Liver (tissue), 8 donors: ENCODE measurements at regions not wholly inside any gene's neighbourhood (a gene's known extent, or its start where the extent isn't known, plus 50 kb on each side); places are given as distances from the start of the nearest gene placed in this dataset.

ENCODE experiments used
- DNase-seq: peaks from one replicate; pipeline ENCODE4 v3.0.0-alpha.2; 2017; ENCODE audit warnings: low spot score
- H3K27ac ChIP-seq, 2 donors: one replicate each; pipeline ENCODE4 v1.7.0; 2013; ENCODE audit warnings: inconsistent platforms in 2 of 2, low read length in 2 of 2, control low read depth in 1 of 2, low read depth in 1 of 2, mild to moderate bottlenecking in 1 of 2
- H3K27me3 ChIP-seq, 4 donors: one replicate each; pipeline versions ENCODE4 v1.6.1 to v1.7.0; 2013; ENCODE audit warnings: low read length in 3 of 4, inconsistent platforms in 1 of 4, mild to moderate bottlenecking in 1 of 4, moderate library complexity in 1 of 4; ENCODE audit not compliant: control insufficient read depth in 4 of 4, insufficient read depth in 4 of 4
- H3K36me3 ChIP-seq, 4 donors: one replicate each; pipeline versions ENCODE4 v1.6.1 to v1.7.0; 2013; ENCODE audit warnings: low read length in 3 of 4, mild to moderate bottlenecking in 3 of 4, low read depth in 1 of 4, moderate library complexity in 1 of 4; ENCODE audit not compliant: control insufficient read depth in 4 of 4, insufficient read depth in 3 of 4
- H3K4me1 ChIP-seq, 4 donors: one replicate each; pipeline versions ENCODE4 v1.6.1 to v1.7.0; 2013; ENCODE audit warnings: low read length in 3 of 4, mild to moderate bottlenecking in 3 of 4, moderate library complexity in 1 of 4; ENCODE audit not compliant: control insufficient read depth in 4 of 4, insufficient read depth in 4 of 4
- H3K4me3 ChIP-seq, 3 donors: one replicate each; pipeline versions ENCODE4 v1.6.1 to v1.7.0; 2013; ENCODE audit warnings: low read length in 3 of 3, control low read depth in 1 of 3, low read depth in 1 of 3, mild to moderate bottlenecking in 1 of 3
- H3K9ac ChIP-seq, 2 donors: one replicate each; pipeline ENCODE4 v1.7.0; 2013; ENCODE audit warnings: low read length in 2 of 2, mild to moderate bottlenecking in 2 of 2, moderate library complexity in 2 of 2, control low read depth in 1 of 2, low read depth in 1 of 2
- H3K9me3 ChIP-seq, 4 donors: one replicate each; pipeline versions ENCODE4 v1.6.1 to v1.7.0; 2013; ENCODE audit warnings: low read length in 3 of 4; ENCODE audit not compliant: control insufficient read depth in 4 of 4
- CTCF ChIP-seq: fragments of 150-350 bp; IDR thresholded peaks from 2 replicates; pipeline ENCODE4 v1.5.1; 2017; ENCODE audit warnings: improper control_type of control experiment, low read depth, low read length; ENCODE audit not compliant: missing input control
- EGR1 ChIP-seq, 2 donors: IDR thresholded peaks; 2 replicates each; pipeline ENCODE4 v1.6.1; 2016 to 2018; ENCODE audit warnings: antibody characterized with exemption in 2 of 2, low read depth in 2 of 2
- FOXA1 ChIP-seq: IDR thresholded peaks from 2 replicates; pipeline ENCODE4 v1.6.1; 2016; ENCODE audit warnings: antibody characterized with exemption
- FOXA2 ChIP-seq: IDR thresholded peaks from 2 replicates; pipeline ENCODE4 v1.6.1; 2016; ENCODE audit warnings: antibody characterized with exemption
- GABPA ChIP-seq, 2 donors: IDR thresholded peaks in 1 of 2; conservative IDR thresholded peaks in 1 of 2; 2 replicates each; pipeline ENCODE4 v1.6.1; 2016; ENCODE audit warnings: antibody characterized with exemption in 2 of 2, mild to moderate bottlenecking in 1 of 2, moderate library complexity in 1 of 2
- HNF4A ChIP-seq, 2 donors: conservative IDR thresholded peaks; 2 replicates each; pipeline ENCODE4 v1.6.1; 2016; ENCODE audit warnings: antibody characterized with exemption in 2 of 2, mild to moderate bottlenecking in 2 of 2
- HNF4G ChIP-seq: IDR thresholded peaks from 2 replicates; pipeline ENCODE4 v1.6.1; 2016; ENCODE audit warnings: antibody characterized with exemption
- JUND ChIP-seq, 2 donors: IDR thresholded peaks; 2 replicates each; pipeline ENCODE4 v1.6.1; 2016; ENCODE audit warnings: antibody characterized with exemption in 2 of 2
- MAX ChIP-seq: IDR thresholded peaks from 2 replicates; pipeline ENCODE4 v1.6.1; 2016; ENCODE audit warnings: antibody characterized with exemption
- NR2F2 ChIP-seq: IDR thresholded peaks from 2 replicates; pipeline ENCODE4 v1.6.1; 2016; ENCODE audit warnings: antibody characterized with exemption
- RAD21 ChIP-seq, 2 donors: IDR thresholded peaks; 2 replicates each; pipeline ENCODE4 v1.6.1; 2016; ENCODE audit warnings: antibody characterized with exemption in 2 of 2, mild to moderate bottlenecking in 2 of 2
- REST ChIP-seq: IDR thresholded peaks from 2 replicates; pipeline ENCODE4 v1.6.1; 2016; ENCODE audit warnings: antibody characterized with exemption, mild to moderate bottlenecking
- SP1 ChIP-seq: IDR thresholded peaks from 2 replicates; pipeline ENCODE4 v1.6.1; 2018; ENCODE audit warnings: antibody characterized with exemption, mild to moderate bottlenecking
- TAF1 ChIP-seq: conservative IDR thresholded peaks from 2 replicates; pipeline ENCODE4 v1.6.1; 2016; ENCODE audit warnings: antibody characterized with exemption, mild to moderate bottlenecking
- YY1 ChIP-seq: IDR thresholded peaks from 2 replicates; pipeline ENCODE4 v1.6.1; 2016; ENCODE audit warnings: antibody characterized with exemption, mild to moderate bottlenecking
- ZBTB33 ChIP-seq: IDR thresholded peaks from 2 replicates; pipeline ENCODE4 v1.6.1; 2016; ENCODE audit warnings: antibody characterized with exemption
- WGBS: extraction: QIAGEN DNeasy Blood & Tissue Kit; methylation state at CpG from one replicate; pipeline ENCODE4 v1.1.7; 2013; 5-methylcytosine and 5-hydroxymethylcytosine counted together
- donor health status: healthy.
- donor health status: healthy.
- donor health status: healthy.
- donor health status: healthy.
- donor health status: healthy.

GRCh38 chr14:97029800-97030199 lies 232.6 kb downstream of the VRK1 start:
- no peak for DNase-seq
- H3K27me3 ChIP-seq, result peaks cover 2 to 10% (median 3%) of the 10 kb centered on the region in 4 donors
- H3K9me3 ChIP-seq, result no peaks in the 10 kb centered on the region
- peaks cover 0 to 4% (median 1%) of the 10 kb centered on the region in 4 donors for H3K4me1 ChIP-seq
- TF ChIP-seq REST (no peak), CTCF (no peak), TAF1 (no peak)
- WGBS, result 95% methylated on average over 2 of the region's 2 CpGs
- no peaks in the 10 kb centered on the region for H3K36me3 ChIP-seq
- no peak overlapping the region for H3K4me3 ChIP-seq
- H3K27ac ChIP-seq, result no peak overlapping the region
- H3K9ac ChIP-seq, result no peak overlapping the region

GRCh38 chr14:97031530-97031929 lies 234.3 kb downstream of the VRK1 start:
- Histone ChIP-seq H3K4me3 (no peak overlapping the region), H3K27me3 (peaks cover 3 to 5% (median 4%) of the 10 kb centered on the region in 4 donors), H3K4me1 (peaks cover 0 to 4% (median 1%) of the 10 kb centered on the region in 4 donors), H3K9ac (no peak overlapping the region), H3K27ac (no peak overlapping the region), H3K9me3 (no peaks in the 10 kb centered on the region), H3K36me3 (no peaks in the 10 kb centered on the region)
- DNase-seq, result no peak
- WGBS, result 78% methylated on average over 4 of the region's 4 CpGs
- TF ChIP-seq JUND (IDR thresholded peaks at IDR 0.05) (no peak), GABPA (IDR thresholded peaks at IDR 0.05 in 1 of 2, conservative IDR thresholded peaks at IDR 0.05 in 1 of 2) (no peak), MAX (no peak), HNF4A (conservative IDR thresholded peaks at IDR 0.05) (no peak), FOXA2 (no peak), ZBTB33 (no peak), SP1 (no peak), NR2F2 (no peak), YY1 (no peak), FOXA1 (no peak), TAF1 (no peak), REST (no peak), EGR1 (IDR thresholded peaks at IDR 0.05; ENCODE audit: low read depth in 2 of 2) (no peak), HNF4G (no peak), RAD21 (IDR thresholded peaks at IDR 0.05) (no peak)
